PC-9 (cell line): ENCODE measurements at regions not wholly inside any gene's neighbourhood (a gene's known extent, or its start where the extent isn't known, plus 50 kb on each side); places are given as distances from the start of the nearest gene placed in this dataset.

Experiments
- EZH2 ChIP-seq: fragments of 200-600 bp; sonication (generic); IDR thresholded peaks from 2 replicates; pipeline ENCODE4 v1.8.0; 2017; ENCODE audit warnings: antibody characterized with exemption, low read depth
- TF ChIP-seq, protein P1 (sequence below): fragments of 200-600 bp; sonication (generic); conservative IDR thresholded peaks from 2 replicates; pipeline ENCODE4 v1.6.1; 2017; ENCODE audit warnings: mixed run types, antibody characterized with exemption, mild to moderate bottlenecking, moderate library complexity

DNA sequence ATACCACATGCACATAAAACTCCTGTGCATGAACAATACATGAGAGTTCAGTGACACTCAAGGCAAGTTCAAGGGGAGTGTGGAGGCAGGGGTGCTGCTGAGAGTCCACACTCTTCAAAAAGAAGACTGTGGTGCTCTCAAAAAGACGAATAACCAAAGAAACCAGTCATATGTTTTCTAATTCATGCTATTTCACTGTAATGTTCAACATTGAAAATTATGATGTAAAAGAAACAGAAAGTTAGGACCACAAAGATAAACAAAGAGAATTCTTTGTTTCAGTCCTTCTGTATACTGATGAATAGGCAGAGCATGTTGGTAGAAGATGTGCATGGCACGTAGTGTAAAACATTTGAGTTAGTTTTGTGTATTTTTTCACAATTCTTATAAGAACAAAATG is 864.2 kb upstream of the LRATD1 start:
- TF ChIP-seq, protein P1, sequence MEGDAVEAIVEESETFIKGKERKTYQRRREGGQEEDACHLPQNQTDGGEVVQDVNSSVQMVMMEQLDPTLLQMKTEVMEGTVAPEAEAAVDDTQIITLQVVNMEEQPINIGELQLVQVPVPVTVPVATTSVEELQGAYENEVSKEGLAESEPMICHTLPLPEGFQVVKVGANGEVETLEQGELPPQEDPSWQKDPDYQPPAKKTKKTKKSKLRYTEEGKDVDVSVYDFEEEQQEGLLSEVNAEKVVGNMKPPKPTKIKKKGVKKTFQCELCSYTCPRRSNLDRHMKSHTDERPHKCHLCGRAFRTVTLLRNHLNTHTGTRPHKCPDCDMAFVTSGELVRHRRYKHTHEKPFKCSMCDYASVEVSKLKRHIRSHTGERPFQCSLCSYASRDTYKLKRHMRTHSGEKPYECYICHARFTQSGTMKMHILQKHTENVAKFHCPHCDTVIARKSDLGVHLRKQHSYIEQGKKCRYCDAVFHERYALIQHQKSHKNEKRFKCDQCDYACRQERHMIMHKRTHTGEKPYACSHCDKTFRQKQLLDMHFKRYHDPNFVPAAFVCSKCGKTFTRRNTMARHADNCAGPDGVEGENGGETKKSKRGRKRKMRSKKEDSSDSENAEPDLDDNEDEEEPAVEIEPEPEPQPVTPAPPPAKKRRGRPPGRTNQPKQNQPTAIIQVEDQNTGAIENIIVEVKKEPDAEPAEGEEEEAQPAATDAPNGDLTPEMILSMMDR: no peak
- no peak for TF ChIP-seq EZH2
